HepG2 (cell line): ENCODE measurements at regions not wholly inside any gene's neighbourhood (a gene's known extent, or its start where the extent isn't known, plus 50 kb on each side); places are given as distances from the start of the nearest gene placed in this dataset.

ENCODE experiments used
- GABPA ChIP-seq, 2 experiments: IDR thresholded peaks; 2 replicates each; pipeline ENCODE4 v1.6.1; 2011 to 2016; ENCODE audit warnings: low read depth in 2 of 2, low read length in 1 of 2, missing biosample characterization in 1 of 2, missing genetic modification characterization in 1 of 2
- KDM1A ChIP-seq: IDR thresholded peaks from 2 replicates; pipeline ENCODE4 v1.6.1; 2016; ENCODE audit warnings: missing compliant biosample characterization
- ZFP41 ChIP-seq: sonication (generic); formaldehyde crosslinking; IDR thresholded peaks from 2 replicates; pipeline ENCODE4 v1.4.0; 2020; ENCODE audit warnings: mild to moderate bottlenecking, missing genetic modification reagents, borderline replicate concordance
- ZFP62 ChIP-seq: sonication (generic); formaldehyde crosslinking; IDR thresholded peaks from 2 replicates; pipeline ENCODE4 v1.4.0; 2020; ENCODE audit warnings: missing genetic modification reagents
- ZNF142 ChIP-seq: sonication (generic); formaldehyde crosslinking; IDR thresholded peaks from 2 replicates; pipeline ENCODE4 v1.4.0; 2020; ENCODE audit warnings: missing genetic modification reagents
- ZNF530 ChIP-seq: sonication (generic); formaldehyde crosslinking; IDR thresholded peaks from 2 replicates; pipeline ENCODE4 v1.5.0; 2020; ENCODE audit warnings: low read depth, mild to moderate bottlenecking, missing genetic modification reagents
- ZNF546 ChIP-seq: sonication (generic); formaldehyde crosslinking; conservative IDR thresholded peaks from 2 replicates; pipeline ENCODE4 v1.8.1; 2023; ENCODE audit warnings: mild to moderate bottlenecking, missing genetic modification reagents
- ZNF704 ChIP-seq: sonication (generic); formaldehyde crosslinking; IDR thresholded peaks from 2 replicates; pipeline ENCODE4 v1.8.1; 2023; ENCODE audit warnings: mild to moderate bottlenecking, inconsistent platforms, moderate library complexity, missing genetic modification reagents, borderline replicate concordance
- ZNF766 ChIP-seq: sonication (generic); formaldehyde crosslinking; IDR thresholded peaks from 2 replicates; pipeline ENCODE4 v1.5.0; 2020; ENCODE audit warnings: missing genetic modification reagents, borderline replicate concordance
- TF ChIP-seq, protein P1 (sequence below): sonication (generic); formaldehyde crosslinking; IDR thresholded peaks from 2 replicates; pipeline ENCODE4 v1.5.0; 2020; ENCODE audit warnings: mild to moderate bottlenecking, missing genetic modification reagents, borderline replicate concordance
- TF ChIP-seq, protein P2 (sequence below): sonication (generic); formaldehyde crosslinking; IDR thresholded peaks from 2 replicates; pipeline ENCODE4 v1.4.0; 2020; ENCODE audit warnings: mild to moderate bottlenecking, missing genetic modification reagents
- TF ChIP-seq, protein P3 (sequence below): sonication (generic); formaldehyde crosslinking; IDR thresholded peaks from 2 replicates; pipeline ENCODE4 v1.5.1; 2020; ENCODE audit warnings: mild to moderate bottlenecking, missing genetic modification reagents, borderline replicate concordance

GRCh38 chr3:182233957-182234356, 522.2 kb downstream of the SOX2 start (continued):
- TF ChIP-seq, protein P1, sequence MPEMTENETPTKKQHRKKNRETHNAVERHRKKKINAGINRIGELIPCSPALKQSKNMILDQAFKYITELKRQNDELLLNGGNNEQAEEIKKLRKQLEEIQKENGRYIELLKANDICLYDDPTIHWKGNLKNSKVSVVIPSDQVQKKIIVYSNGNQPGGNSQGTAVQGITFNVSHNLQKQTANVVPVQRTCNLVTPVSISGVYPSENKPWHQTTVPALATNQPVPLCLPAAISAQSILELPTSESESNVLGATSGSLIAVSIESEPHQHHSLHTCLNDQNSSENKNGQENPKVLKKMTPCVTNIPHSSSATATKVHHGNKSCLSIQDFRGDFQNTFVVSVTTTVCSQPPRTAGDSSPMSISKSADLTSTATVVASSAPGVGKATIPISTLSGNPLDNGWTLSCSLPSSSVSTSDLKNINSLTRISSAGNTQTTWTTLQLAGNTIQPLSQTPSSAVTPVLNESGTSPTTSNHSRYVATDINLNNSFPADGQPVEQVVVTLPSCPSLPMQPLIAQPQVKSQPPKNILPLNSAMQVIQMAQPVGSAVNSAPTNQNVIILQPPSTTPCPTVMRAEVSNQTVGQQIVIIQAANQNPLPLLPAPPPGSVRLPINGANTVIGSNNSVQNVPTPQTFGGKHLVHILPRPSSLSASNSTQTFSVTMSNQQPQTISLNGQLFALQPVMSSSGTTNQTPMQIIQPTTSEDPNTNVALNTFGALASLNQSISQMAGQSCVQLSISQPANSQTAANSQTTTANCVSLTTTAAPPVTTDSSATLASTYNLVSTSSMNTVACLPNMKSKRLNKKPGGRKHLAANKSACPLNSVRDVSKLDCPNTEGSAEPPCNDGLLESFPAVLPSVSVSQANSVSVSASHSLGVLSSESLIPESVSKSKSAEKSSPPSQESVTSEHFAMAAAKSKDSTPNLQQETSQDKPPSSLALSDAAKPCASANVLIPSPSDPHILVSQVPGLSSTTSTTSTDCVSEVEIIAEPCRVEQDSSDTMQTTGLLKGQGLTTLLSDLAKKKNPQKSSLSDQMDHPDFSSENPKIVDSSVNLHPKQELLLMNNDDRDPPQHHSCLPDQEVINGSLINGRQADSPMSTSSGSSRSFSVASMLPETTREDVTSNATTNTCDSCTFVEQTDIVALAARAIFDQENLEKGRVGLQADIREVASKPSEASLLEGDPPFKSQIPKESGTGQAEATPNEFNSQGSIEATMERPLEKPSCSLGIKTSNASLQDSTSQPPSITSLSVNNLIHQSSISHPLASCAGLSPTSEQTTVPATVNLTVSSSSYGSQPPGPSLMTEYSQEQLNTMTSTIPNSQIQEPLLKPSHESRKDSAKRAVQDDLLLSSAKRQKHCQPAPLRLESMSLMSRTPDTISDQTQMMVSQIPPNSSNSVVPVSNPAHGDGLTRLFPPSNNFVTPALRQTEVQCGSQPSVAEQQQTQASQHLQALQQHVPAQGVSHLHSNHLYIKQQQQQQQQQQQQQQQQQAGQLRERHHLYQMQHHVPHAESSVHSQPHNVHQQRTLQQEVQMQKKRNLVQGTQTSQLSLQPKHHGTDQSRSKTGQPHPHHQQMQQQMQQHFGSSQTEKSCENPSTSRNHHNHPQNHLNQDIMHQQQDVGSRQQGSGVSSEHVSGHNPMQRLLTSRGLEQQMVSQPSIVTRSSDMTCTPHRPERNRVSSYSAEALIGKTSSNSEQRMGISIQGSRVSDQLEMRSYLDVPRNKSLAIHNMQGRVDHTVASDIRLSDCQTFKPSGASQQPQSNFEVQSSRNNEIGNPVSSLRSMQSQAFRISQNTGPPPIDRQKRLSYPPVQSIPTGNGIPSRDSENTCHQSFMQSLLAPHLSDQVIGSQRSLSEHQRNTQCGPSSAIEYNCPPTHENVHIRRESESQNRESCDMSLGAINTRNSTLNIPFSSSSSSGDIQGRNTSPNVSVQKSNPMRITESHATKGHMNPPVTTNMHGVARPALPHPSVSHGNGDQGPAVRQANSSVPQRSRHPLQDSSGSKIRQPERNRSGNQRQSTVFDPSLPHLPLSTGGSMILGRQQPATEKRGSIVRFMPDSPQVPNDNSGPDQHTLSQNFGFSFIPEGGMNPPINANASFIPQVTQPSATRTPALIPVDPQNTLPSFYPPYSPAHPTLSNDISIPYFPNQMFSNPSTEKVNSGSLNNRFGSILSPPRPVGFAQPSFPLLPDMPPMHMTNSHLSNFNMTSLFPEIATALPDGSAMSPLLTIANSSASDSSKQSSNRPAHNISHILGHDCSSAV: no peak
- TF ChIP-seq ZFP41 (CRISPR knock-in tag) (no peak), ZNF142 (no peak), GABPA (IDR thresholded peaks at IDR 0.05; ENCODE audit: low read depth, low read length) (no peak), GABPA (CRISPR knock-in tag; IDR thresholded peaks at IDR 0.05; ENCODE audit: low read depth) (peak; percentile 86), KDM1A (CRISPR knock-in tag) (no peak), ZNF766 (CRISPR knock-in tag) (no peak), ZNF530 (no peak), ZFP62 (CRISPR knock-in tag) (no peak), ZNF704 (no peak), ZNF546 (CRISPR knock-in tag) (no peak)
- TF ChIP-seq, protein P2, sequence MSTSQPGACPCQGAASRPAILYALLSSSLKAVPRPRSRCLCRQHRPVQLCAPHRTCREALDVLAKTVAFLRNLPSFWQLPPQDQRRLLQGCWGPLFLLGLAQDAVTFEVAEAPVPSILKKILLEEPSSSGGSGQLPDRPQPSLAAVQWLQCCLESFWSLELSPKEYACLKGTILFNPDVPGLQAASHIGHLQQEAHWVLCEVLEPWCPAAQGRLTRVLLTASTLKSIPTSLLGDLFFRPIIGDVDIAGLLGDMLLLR (CRISPR knock-in tag): no peak
- TF ChIP-seq, protein P3, sequence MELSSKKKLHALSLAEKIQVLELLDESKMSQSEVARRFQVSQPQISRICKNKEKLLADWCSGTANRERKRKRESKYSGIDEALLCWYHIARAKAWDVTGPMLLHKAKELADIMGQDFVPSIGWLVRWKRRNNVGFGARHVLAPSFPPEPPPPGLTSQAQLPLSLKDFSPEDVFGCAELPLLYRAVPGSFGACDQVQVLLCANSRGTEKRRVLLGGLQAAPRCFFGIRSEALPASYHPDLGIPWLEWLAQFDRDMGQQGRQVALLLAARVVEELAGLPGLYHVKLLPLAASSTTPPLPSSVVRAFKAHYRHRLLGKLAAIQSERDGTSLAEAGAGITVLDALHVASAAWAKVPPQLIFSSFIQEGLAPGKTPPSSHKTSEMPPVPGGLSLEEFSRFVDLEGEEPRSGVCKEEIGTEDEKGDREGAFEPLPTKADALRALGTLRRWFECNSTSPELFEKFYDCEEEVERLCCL (CRISPR knock-in tag): no peak
